GM23248 (cell line): ENCODE measurements at regions not wholly inside any gene's neighbourhood (a gene's known extent, or its start where the extent isn't known, plus 50 kb on each side); places are given as distances from the start of the nearest gene placed in this dataset.
"Not testable (repeated sequence)": the region's sequence is repeated elsewhere in the genome, so short reads cannot be mapped to it uniquely, and the experiment has no call there.

ENCODE experiments used
- DNase-seq: peaks from one replicate; pipeline ENCODE4 v3.0.0-alpha.2; 2015
- H2AFZ ChIP-seq: fragments of 200-600 bp; sonication (generic); 2 replicates; pipeline ENCODE4 v1.6.1; 2016; ENCODE audit warnings: antibody characterized with exemption
- H3F3A ChIP-seq: fragments of 200-600 bp; sonication (generic); 2 replicates; pipeline ENCODE4 v1.6.1; 2016; ENCODE audit warnings: mild to moderate bottlenecking, antibody characterized with exemption, mixed run types; ENCODE audit not compliant: insufficient read depth
- H3K27ac ChIP-seq: fragments of 200-600 bp; sonication (generic); 2 replicates; pipeline ENCODE4 v1.5.1; 2016; ENCODE audit warnings: mild to moderate bottlenecking
- H3K27me3 ChIP-seq: fragments of 200-600 bp; sonication (generic); replicated peaks from 2 replicates; pipeline ENCODE4 v1.6.1; 2016; ENCODE audit warnings: mild to moderate bottlenecking; ENCODE audit not compliant: insufficient read depth
- H3K36me3 ChIP-seq: fragments of 200-600 bp; sonication (generic); 2 replicates; pipeline ENCODE4 v1.6.1; 2016; ENCODE audit warnings: low read depth, mild to moderate bottlenecking
- H3K4me1 ChIP-seq: fragments of 200-600 bp; sonication (generic); 2 replicates; pipeline ENCODE4 v1.6.1; 2016; ENCODE audit warnings: mild to moderate bottlenecking; ENCODE audit not compliant: insufficient read depth
- H3K4me2 ChIP-seq: fragments of 200-600 bp; sonication (generic); one replicate; pipeline ENCODE4 v1.6.1; 2016; ENCODE audit warnings: mild to moderate bottlenecking; ENCODE audit not compliant: unreplicated experiment
- H3K4me3 ChIP-seq: fragments of 200-600 bp; sonication (generic); 2 replicates; pipeline ENCODE4 v1.5.1; 2016; ENCODE audit warnings: mild to moderate bottlenecking
- H3K79me2 ChIP-seq: fragments of 200-600 bp; sonication (generic); 2 replicates; pipeline ENCODE4 v1.6.1; 2016; ENCODE audit warnings: mild to moderate bottlenecking; ENCODE audit not compliant: insufficient read depth
- H3K9ac ChIP-seq: fragments of 200-600 bp; sonication (generic); 2 replicates; pipeline ENCODE4 v1.6.1; 2016; ENCODE audit warnings: mild to moderate bottlenecking
- H3K9me2 ChIP-seq: fragments of 200-600 bp; sonication (generic); 2 replicates; pipeline ENCODE4 v1.6.1; 2016; ENCODE audit warnings: mixed run types, mild to moderate bottlenecking, moderate library complexity; ENCODE audit not compliant: insufficient read depth
- H3K9me3 ChIP-seq: fragments of 200-600 bp; sonication (generic); one replicate; pipeline ENCODE4 v1.6.1; 2017; ENCODE audit warnings: low read depth
- H4K20me1 ChIP-seq: fragments of 200-600 bp; sonication (generic); 2 replicates; pipeline ENCODE4 v1.6.0; 2016; ENCODE audit not compliant: insufficient read depth
- EZH2 ChIP-seq: fragments of 200-600 bp; sonication (generic); IDR thresholded peaks from 2 replicates; pipeline ENCODE4 v1.6.1; 2018; ENCODE audit warnings: antibody characterized with exemption, mild to moderate bottlenecking; ENCODE audit not compliant: insufficient read depth, poor library complexity, severe bottlenecking
- EZH2phosphoT487 ChIP-seq: fragments of 200-600 bp; sonication (generic); IDR thresholded peaks from 2 replicates; pipeline ENCODE4 v1.6.1; 2018; ENCODE audit warnings: antibody characterized with exemption, moderate library complexity, mild to moderate bottlenecking, low read depth; ENCODE audit not compliant: insufficient read depth
- WGBS, 2 experiments: methylation state at CpG; one replicate each; pipeline ENCODE4 v1.1.6; 2015 to 2017; ENCODE audit warnings: low lambda C conversion rate in 2 of 2, low coverage in 1 of 2; ENCODE audit errors: missing lambda C conversion rate in 2 of 2; 5-methylcytosine and 5-hydroxymethylcytosine counted together
- in situ Hi-C: fragments of 300-500 bp; cut with MboI; formaldehyde crosslinking; loops from 2 replicates; pipeline ENCODE4 v1.15.0; 2020

GRCh38 chr14:89700801-89701200, 253.7 kb downstream of the EFCAB11 start:
- peaks cover 13% of the 10 kb centered on the region for H3K4me1 ChIP-seq
- peak; percentile 5 for DNase-seq
- H3K27me3 ChIP-seq: no peaks in the 10 kb centered on the region
- no peaks in the 10 kb centered on the region for H4K20me1 ChIP-seq
- peak overlapping the region; percentile 73 for H3K4me3 ChIP-seq
- no peak overlapping the region for H3K27ac ChIP-seq
- no peaks in the 10 kb centered on the region for H3K9me2 ChIP-seq
- peak overlapping the region; percentile 83 for H2AFZ ChIP-seq
- peak overlapping the region; percentile 56 for H3K4me2 ChIP-seq
- TF ChIP-seq EZH2phosphoT487 (no peak), EZH2 (no peak)
- no peaks in the 10 kb centered on the region for H3K36me3 ChIP-seq
- WGBS, 2 experiments: 18 to 19% methylated on average over 12 of the region's 12 CpGs
- H3F3A ChIP-seq: peaks cover 22% of the 10 kb centered on the region
- in situ Hi-C loops: no loop called here
- no peaks in the 10 kb centered on the region for H3K9me3 ChIP-seq
- peak overlapping the region; percentile 82 for H3K9ac ChIP-seq
- H3K79me2 ChIP-seq: no peaks in the 10 kb centered on the region

DNA sequence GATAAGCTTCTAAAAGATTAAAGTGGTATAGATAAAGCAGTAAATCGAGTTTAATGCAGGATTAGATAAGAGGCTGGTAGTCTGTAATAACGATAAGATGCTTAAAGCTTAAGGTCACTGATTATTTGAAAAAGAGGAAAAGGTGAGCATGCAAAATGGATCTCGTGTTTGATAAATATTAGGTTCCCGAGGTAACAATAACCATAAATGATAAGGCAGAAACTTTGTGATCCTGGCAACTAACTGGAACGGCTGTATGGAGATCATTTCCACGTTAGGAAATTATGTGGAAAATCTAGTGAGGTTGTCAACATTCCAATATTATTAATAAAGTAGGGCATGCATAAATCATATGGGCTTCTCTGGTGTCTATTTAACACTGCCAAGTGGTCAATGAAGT, 255.5 kb downstream of the EFCAB11 start:
- Histone ChIP-seq H3K4me2 (no peak overlapping the region), H3K27ac (no peak overlapping the region), H2AFZ (no peak overlapping the region), H3K4me3 (no peak overlapping the region), H3K9me3 (no peaks in the 10 kb centered on the region), H3K36me3 (no peaks in the 10 kb centered on the region), H3F3A (peaks cover 22% of the 10 kb centered on the region), H3K27me3 (no peaks in the 10 kb centered on the region), H3K9me2 (no peaks in the 10 kb centered on the region), H4K20me1 (no peaks in the 10 kb centered on the region), H3K4me1 (peaks cover 13% of the 10 kb centered on the region), H3K79me2 (no peaks in the 10 kb centered on the region), H3K9ac (no peak overlapping the region)
- no peak for DNase-seq
- 84 to 89% methylated on average over 6 of the region's 6 CpGs for WGBS, 2 experiments
- in situ Hi-C loops: no loop called here
- TF ChIP-seq EZH2 (no peak), EZH2phosphoT487 (no peak)

- H3K27ac ChIP-seq: no peak overlapping the region
- H3F3A ChIP-seq: peaks cover 18% of the 10 kb centered on the region
- DNase-seq: no peak
- no peaks in the 10 kb centered on the region for H3K9me2 ChIP-seq
- no peaks in the 10 kb centered on the region for H4K20me1 ChIP-seq
- no peaks in the 10 kb centered on the region for H3K27me3 ChIP-seq
- no peak overlapping the region for H3K9ac ChIP-seq
- in situ Hi-C loops: no loop called here
- no peak overlapping the region for H3K4me3 ChIP-seq
- no peaks in the 10 kb centered on the region for H3K79me2 ChIP-seq
- H3K4me1 ChIP-seq: peaks cover 8% of the 10 kb centered on the region
- H3K4me2 ChIP-seq: no peak overlapping the region
- TF ChIP-seq EZH2 (no peak), EZH2phosphoT487 (no peak)
- no peaks in the 10 kb centered on the region for H3K36me3 ChIP-seq
- WGBS, 2 experiments: 88 to 93% methylated on average over 8 of the region's 8 CpGs
- no peaks in the 10 kb centered on the region for H3K9me3 ChIP-seq
- no peak overlapping the region for H2AFZ ChIP-seq
Observed at GRCh38 chr14:89697281-89698060, 257.1 kb downstream of the EFCAB11 start.

- no peak overlapping the region for H3K27ac ChIP-seq
- H3K27me3 ChIP-seq: no peaks in the 10 kb centered on the region
- no peaks in the 10 kb centered on the region for H4K20me1 ChIP-seq
- H3K4me3 ChIP-seq: no peak overlapping the region
- TF ChIP-seq EZH2 (no peak), EZH2phosphoT487 (no peak)
- H3K9ac ChIP-seq: no peak overlapping the region
- no peaks in the 10 kb centered on the region for H3K9me2 ChIP-seq
- H3F3A ChIP-seq: peaks cover 8% of the 10 kb centered on the region; the same call in 1 of the 2 replicates
- H3K79me2 ChIP-seq: no peaks in the 10 kb centered on the region
- H3K36me3 ChIP-seq: no peaks in the 10 kb centered on the region
- no peak overlapping the region for H2AFZ ChIP-seq
- WGBS, 2 experiments: 96 to 98% methylated on average over 2 of the region's 2 CpGs
- H3K4me1 ChIP-seq: no peaks in the 10 kb centered on the region
- no peak for DNase-seq
- in situ Hi-C loops: no loop called here
- no peaks in the 10 kb centered on the region for H3K9me3 ChIP-seq
- no peak overlapping the region for H3K4me2 ChIP-seq
Observed at GRCh38 chr14:89695846-89696245, 258.7 kb downstream of the EFCAB11 start.

DNA sequence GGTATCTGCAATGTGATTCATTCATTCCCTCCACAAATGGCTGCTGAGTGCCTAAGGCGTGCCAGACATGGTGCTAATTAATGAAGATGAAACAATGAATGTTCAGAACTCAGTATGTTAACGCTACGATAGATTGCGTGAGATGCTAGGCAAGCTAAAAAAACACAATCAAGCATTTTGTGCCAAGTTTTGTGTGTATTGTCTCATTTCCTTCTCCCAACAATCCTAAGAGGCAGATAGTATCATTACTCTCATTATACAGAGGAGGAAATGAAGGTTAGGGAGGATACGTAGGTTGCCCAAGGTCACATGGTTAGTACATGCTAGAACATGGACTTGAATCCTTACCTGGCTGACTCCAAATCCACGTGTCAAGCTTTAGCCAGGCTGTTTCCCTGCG, 264.4 kb downstream of the EFCAB11 start:
- Histone ChIP-seq H3K9me2 (no peaks in the 10 kb centered on the region), H3K27ac (no peak overlapping the region), H3K4me3 (no peak overlapping the region), H3K4me1 (no peaks in the 10 kb centered on the region), H4K20me1 (no peaks in the 10 kb centered on the region), H3K9ac (no peak overlapping the region), H3K9me3 (no peaks in the 10 kb centered on the region), H2AFZ (no peak overlapping the region), H3F3A (no peaks in the 10 kb centered on the region), H3K36me3 (no peaks in the 10 kb centered on the region), H3K79me2 (no peaks in the 10 kb centered on the region), H3K27me3 (no peaks in the 10 kb centered on the region), H3K4me2 (no peak overlapping the region)
- WGBS, 2 experiments: 89 to 91% methylated on average over 7 of the region's 7 CpGs
- TF ChIP-seq EZH2: no peak
- TF ChIP-seq EZH2phosphoT487: no peak
- DNase-seq: no peak
- in situ Hi-C loops: no loop called here

DNA sequence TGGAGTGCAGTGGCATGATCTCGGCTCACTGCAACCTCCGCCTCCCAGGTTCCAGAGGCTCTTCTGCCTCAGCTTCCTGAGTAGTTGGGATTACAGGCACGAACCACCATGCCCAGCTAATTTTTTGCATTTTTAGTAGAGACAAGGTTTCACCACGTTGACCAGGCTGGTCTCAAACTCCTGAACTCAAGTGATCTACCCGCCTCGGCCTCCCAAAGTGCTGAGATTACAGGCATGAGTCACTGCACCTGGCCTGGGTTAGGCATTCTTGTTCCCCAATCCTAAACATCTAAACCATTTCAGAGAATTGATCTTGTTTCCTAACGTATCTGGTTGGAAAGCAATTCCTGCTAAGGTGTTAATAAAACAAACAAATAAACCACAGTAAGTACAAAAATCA, 264.8 kb downstream of the EFCAB11 start:
- H3K79me2 ChIP-seq, H3F3A ChIP-seq, H3K27me3 ChIP-seq, in situ Hi-C loops, DNase-seq, H3K4me1 ChIP-seq, H2AFZ ChIP-seq, H3K36me3 ChIP-seq, H3K9ac ChIP-seq, H3K4me3 ChIP-seq, H3K9me3 ChIP-seq, H3K27ac ChIP-seq, H3K9me2 ChIP-seq, H4K20me1 ChIP-seq, H3K4me2 ChIP-seq: not testable (repeated sequence)
- 84 to 87% methylated on average over 7 of the region's 7 CpGs for WGBS, 2 experiments
